Loucy (cell line): ENCODE measurements at regions not wholly inside any gene's neighbourhood (a gene's known extent, or its start where the extent isn't known, plus 50 kb on each side); places are given as distances from the start of the nearest gene placed in this dataset.
"Not testable (repeated sequence)": the region's sequence is repeated elsewhere in the genome, so short reads cannot be mapped to it uniquely, and the experiment has no call there.

ENCODE experiments used
- EZH2phosphoT487 ChIP-seq: fragments of 200-600 bp; IDR thresholded peaks from 2 replicates; pipeline ENCODE4 v1.6.1; 2018; ENCODE audit warnings: antibody characterized with exemption, mild to moderate bottlenecking, moderate library complexity, borderline replicate concordance
- TF ChIP-seq, protein P1 (sequence below): fragments of 200-600 bp; sonication (generic); conservative IDR thresholded peaks from 2 replicates; pipeline ENCODE4 v1.5.1; 2014; ENCODE audit warnings: mild to moderate bottlenecking, antibody characterized with exemption, low read length

DNA sequence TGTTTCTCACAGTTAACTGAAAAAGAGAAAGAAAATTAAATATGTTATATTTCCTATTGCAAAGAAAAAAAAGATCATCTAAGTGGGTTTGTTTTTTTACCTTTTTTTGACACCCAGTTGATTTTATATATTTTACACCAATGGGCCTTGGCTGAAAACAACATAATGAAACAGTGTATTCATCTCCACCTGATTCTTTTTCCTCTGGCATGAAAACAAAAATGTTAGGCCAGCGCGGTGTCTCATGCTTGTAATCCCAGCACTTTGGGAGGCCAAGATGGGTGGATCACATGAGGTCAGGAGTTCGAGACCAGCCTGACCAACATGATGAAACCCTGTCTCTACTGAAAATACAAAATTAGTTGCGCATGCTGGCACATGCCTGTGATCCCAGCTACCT is 69.3 kb upstream of the TMEM170B start:
- not testable (repeated sequence) for TF ChIP-seq EZH2phosphoT487
- TF ChIP-seq, protein P1, sequence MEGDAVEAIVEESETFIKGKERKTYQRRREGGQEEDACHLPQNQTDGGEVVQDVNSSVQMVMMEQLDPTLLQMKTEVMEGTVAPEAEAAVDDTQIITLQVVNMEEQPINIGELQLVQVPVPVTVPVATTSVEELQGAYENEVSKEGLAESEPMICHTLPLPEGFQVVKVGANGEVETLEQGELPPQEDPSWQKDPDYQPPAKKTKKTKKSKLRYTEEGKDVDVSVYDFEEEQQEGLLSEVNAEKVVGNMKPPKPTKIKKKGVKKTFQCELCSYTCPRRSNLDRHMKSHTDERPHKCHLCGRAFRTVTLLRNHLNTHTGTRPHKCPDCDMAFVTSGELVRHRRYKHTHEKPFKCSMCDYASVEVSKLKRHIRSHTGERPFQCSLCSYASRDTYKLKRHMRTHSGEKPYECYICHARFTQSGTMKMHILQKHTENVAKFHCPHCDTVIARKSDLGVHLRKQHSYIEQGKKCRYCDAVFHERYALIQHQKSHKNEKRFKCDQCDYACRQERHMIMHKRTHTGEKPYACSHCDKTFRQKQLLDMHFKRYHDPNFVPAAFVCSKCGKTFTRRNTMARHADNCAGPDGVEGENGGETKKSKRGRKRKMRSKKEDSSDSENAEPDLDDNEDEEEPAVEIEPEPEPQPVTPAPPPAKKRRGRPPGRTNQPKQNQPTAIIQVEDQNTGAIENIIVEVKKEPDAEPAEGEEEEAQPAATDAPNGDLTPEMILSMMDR, result not testable (repeated sequence)
